Endothelial cell of umbilical vein (primary cell): ENCODE measurements at regions not wholly inside any gene's neighbourhood (a gene's known extent, or its start where the extent isn't known, plus 50 kb on each side); places are given as distances from the start of the nearest gene placed in this dataset.

ENCODE experiments used
- CTCF ChIP-seq, 2 donors: IDR thresholded peaks; 1 replicate in 1 of 2; 2 replicates in 1 of 2; pipeline ENCODE4 v1.5.1; 2011; ENCODE audit warnings: low read length in 2 of 2, mild to moderate bottlenecking in 2 of 2, moderate library complexity in 2 of 2, control low read depth in 1 of 2, inconsistent platforms in 1 of 2, low read depth in 1 of 2; ENCODE audit not compliant: insufficient read depth in 1 of 2; ENCODE audit errors: extremely low read depth in 1 of 2
- GATA2 ChIP-seq: IDR thresholded peaks from 2 replicates; pipeline ENCODE4 v1.7.0; 2011; ENCODE audit warnings: low read depth, mild to moderate bottlenecking, moderate library complexity, mixed read lengths, low read length; ENCODE audit not compliant: insufficient read length, insufficient read depth
- JUN ChIP-seq: IDR thresholded peaks from 2 replicates; pipeline ENCODE4 v1.6.1; 2011; ENCODE audit warnings: borderline replicate concordance, low read depth; ENCODE audit not compliant: insufficient read length, insufficient read depth
- POLR2A ChIP-seq: IDR thresholded peaks from 2 replicates; pipeline ENCODE4 v1.6.1; 2012; ENCODE audit warnings: low read depth, mild to moderate bottlenecking, control low read depth, low read length
- POLR2AphosphoS5 ChIP-seq: IDR thresholded peaks from 2 replicates; pipeline ENCODE4 v1.6.1; 2012; ENCODE audit warnings: low read depth, mild to moderate bottlenecking, control low read depth, low read length, moderate library complexity; ENCODE audit not compliant: insufficient read depth

GRCh38 chr6:81446509-81446908, 306.0 kb downstream of the TENT5A start:
- no peak for TF ChIP-seq CTCF (IDR thresholded peaks at IDR 0.05; ENCODE audit: extremely low read depth in 1 of 2, insufficient read depth in 1 of 2, low read depth in 1 of 2, low read length in 2 of 2)
- TF ChIP-seq GATA2, result no peak
- no peak for TF ChIP-seq POLR2A
- TF ChIP-seq JUN, result no peak
- TF ChIP-seq POLR2AphosphoS5, result no peak
